ENCODE measurements at regions not wholly inside any gene's neighbourhood (a gene's known extent, or its start where the extent isn't known, plus 50 kb on each side); places are given as distances from the start of the nearest gene placed in this dataset.
"Not testable (repeated sequence)": the region's sequence is repeated elsewhere in the genome, so short reads cannot be mapped to it uniquely, and the experiment has no call there.

GRCh38 chr6:144922771-144923490, 637.8 kb downstream of the UTRN start:
- TF ChIP-seq, protein P1, sequence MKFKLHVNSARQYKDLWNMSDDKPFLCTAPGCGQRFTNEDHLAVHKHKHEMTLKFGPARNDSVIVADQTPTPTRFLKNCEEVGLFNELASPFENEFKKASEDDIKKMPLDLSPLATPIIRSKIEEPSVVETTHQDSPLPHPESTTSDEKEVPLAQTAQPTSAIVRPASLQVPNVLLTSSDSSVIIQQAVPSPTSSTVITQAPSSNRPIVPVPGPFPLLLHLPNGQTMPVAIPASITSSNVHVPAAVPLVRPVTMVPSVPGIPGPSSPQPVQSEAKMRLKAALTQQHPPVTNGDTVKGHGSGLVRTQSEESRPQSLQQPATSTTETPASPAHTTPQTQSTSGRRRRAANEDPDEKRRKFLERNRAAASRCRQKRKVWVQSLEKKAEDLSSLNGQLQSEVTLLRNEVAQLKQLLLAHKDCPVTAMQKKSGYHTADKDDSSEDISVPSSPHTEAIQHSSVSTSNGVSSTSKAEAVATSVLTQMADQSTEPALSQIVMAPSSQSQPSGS (IDR thresholded peaks at IDR 0.05; ENCODE audit: low read length): not testable (repeated sequence)
- TF ChIP-seq, protein P2, sequence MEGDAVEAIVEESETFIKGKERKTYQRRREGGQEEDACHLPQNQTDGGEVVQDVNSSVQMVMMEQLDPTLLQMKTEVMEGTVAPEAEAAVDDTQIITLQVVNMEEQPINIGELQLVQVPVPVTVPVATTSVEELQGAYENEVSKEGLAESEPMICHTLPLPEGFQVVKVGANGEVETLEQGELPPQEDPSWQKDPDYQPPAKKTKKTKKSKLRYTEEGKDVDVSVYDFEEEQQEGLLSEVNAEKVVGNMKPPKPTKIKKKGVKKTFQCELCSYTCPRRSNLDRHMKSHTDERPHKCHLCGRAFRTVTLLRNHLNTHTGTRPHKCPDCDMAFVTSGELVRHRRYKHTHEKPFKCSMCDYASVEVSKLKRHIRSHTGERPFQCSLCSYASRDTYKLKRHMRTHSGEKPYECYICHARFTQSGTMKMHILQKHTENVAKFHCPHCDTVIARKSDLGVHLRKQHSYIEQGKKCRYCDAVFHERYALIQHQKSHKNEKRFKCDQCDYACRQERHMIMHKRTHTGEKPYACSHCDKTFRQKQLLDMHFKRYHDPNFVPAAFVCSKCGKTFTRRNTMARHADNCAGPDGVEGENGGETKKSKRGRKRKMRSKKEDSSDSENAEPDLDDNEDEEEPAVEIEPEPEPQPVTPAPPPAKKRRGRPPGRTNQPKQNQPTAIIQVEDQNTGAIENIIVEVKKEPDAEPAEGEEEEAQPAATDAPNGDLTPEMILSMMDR (IDR thresholded peaks at IDR 0.05; ENCODE audit: control extremely low read depth in 1 of 3, insufficient read depth in 1 of 3, low read depth in 1 of 3, low read length in 3 of 3): not testable (repeated sequence)
- TF ChIP-seq SP2 (IDR thresholded peaks at IDR 0.05; ENCODE audit: low read length); EP300 (IDR thresholded peaks at IDR 0.05; ENCODE audit: borderline replicate concordance in 1 of 2, low read depth in 2 of 2, low read length in 2 of 2); RAD21 (IDR thresholded peaks at IDR 0.05 in 1 of 2, conservative IDR thresholded peaks at IDR 0.05 in 1 of 2; ENCODE audit: low read depth in 2 of 2, low read length in 2 of 2); ZNF274 (IDR thresholded peaks at IDR 0.05; ENCODE audit: borderline replicate concordance, extremely low read depth, low read length); POLR2AphosphoS5 (IDR thresholded peaks at IDR 0.05; ENCODE audit: low read depth, low read length); CEBPB (IDR thresholded peaks at IDR 0.05; ENCODE audit: low read depth, low read length); POLR2A (IDR thresholded peaks at IDR 0.05; ENCODE audit: control extremely low read depth in 1 of 2, low read depth in 2 of 2, low read length in 2 of 2): not testable (repeated sequence)

All from H1 (cell line).